ENCODE measurements at regions not wholly inside any gene's neighbourhood (a gene's known extent, or its start where the extent isn't known, plus 50 kb on each side); places are given as distances from the start of the nearest gene placed in this dataset.

DNA sequence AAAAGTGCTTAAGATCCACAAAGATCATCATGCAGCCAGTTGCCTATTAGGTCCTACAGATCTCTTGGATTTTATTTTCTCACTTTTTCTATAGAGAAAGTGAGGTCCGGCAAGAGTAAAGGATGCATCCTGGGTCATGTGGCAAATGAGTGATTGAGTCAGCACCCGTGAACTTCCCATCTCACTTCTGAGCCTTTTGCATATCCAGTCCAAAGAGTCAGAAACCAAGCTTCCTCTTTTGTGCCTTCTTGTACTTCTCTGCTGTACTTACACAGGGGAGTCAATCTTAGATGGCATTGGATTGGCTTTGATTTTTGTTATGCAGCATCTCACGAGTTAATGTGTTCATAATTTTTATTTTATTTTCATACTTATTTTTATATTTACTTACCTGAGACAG is 114.2 kb upstream of the IRX5 start:
- FAIRE-seq: no peak
- no peaks in the 10 kb centered on the region for H3K36me3 ChIP-seq (ENCODE audit: control insufficient read depth in 2 of 3, insufficient read depth in 3 of 3, low read length in 3 of 3)

GRCh38 chr16:54815177-54815576 is 115.5 kb upstream of the IRX5 start:
- Histone ChIP-seq H3K9me3 (ENCODE audit: control insufficient read depth in 2 of 3, insufficient read depth in 1 of 3, low read length in 3 of 3) (peaks cover 0 to under 1% (median 0%) of the 10 kb centered on the region in 3 donors), H3K27me3 (ENCODE audit: control insufficient read depth, insufficient read depth, low read length) (no peaks in the 10 kb centered on the region), H3K9ac (ENCODE audit: low read length in 3 of 3) (no peak overlapping the region), H3K36me3 (ENCODE audit: control insufficient read depth in 2 of 3, insufficient read depth in 3 of 3, low read length in 3 of 3) (no peaks in the 10 kb centered on the region), H3K4me3 (ENCODE audit: low read length in 3 of 3) (no peak overlapping the region), H3K4me1 (ENCODE audit: control insufficient read depth in 2 of 3, insufficient read depth in 2 of 3, low read depth in 1 of 3, low read length in 3 of 3) (no peaks in the 10 kb centered on the region), H3K27ac (ENCODE audit: low read depth in 2 of 2, low read length in 2 of 2) (no peak overlapping the region)
- TF ChIP-seq CTCF (IDR thresholded peaks at IDR 0.05; ENCODE audit: borderline replicate concordance, extremely low read depth, insufficient read depth): no peak
- DNase-seq (no peak), FAIRE-seq (no peak)
- intact Hi-C loops (cut with DNase I): no loop called here

More for the DNA sequence above, 114.2 kb upstream of the IRX5 start:
- DNase-seq: no peak
- no peak overlapping the region for H3K27ac ChIP-seq (ENCODE audit: low read depth in 2 of 2, low read length in 2 of 2)
- TF ChIP-seq CTCF (IDR thresholded peaks at IDR 0.05; ENCODE audit: borderline replicate concordance, extremely low read depth, insufficient read depth): no peak
- no peaks in the 10 kb centered on the region for H3K9me3 ChIP-seq (ENCODE audit: control insufficient read depth in 2 of 3, insufficient read depth in 1 of 3, low read length in 3 of 3)
- intact Hi-C loops (cut with DNase I): no loop called here
- no peaks in the 10 kb centered on the region for H3K4me1 ChIP-seq (ENCODE audit: control insufficient read depth in 2 of 3, insufficient read depth in 2 of 3, low read depth in 1 of 3, low read length in 3 of 3)
- no peak overlapping the region for H3K4me3 ChIP-seq (ENCODE audit: low read length in 3 of 3)
- no peaks in the 10 kb centered on the region for H3K27me3 ChIP-seq (ENCODE audit: control insufficient read depth, insufficient read depth, low read length)
- no peak overlapping the region for H3K9ac ChIP-seq (ENCODE audit: low read length in 3 of 3)

DNA sequence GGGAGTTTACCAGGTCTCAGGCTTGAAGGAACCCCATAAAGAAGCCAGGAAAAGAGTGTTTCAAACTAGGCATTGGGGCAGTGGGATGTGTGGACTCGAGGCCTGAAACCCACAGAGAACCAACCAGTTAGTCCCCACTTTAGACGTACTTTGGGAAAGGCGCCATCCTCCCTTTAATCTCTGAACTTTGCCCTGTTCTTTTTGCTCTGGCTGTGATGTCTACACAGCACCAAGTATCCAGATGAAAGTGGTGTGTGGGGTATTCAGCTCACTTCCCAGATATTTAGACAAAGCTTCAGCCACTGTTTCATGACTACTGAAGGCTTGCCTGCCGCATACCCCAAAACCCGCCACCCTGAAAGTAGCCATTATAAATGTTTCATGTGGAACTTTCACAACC is 116.9 kb upstream of the IRX5 start:
- intact Hi-C loops (cut with DNase I): no loop called here
- Histone ChIP-seq H3K36me3 (ENCODE audit: control insufficient read depth in 2 of 3, insufficient read depth in 3 of 3, low read length in 3 of 3) (no peaks in the 10 kb centered on the region), H3K9me3 (ENCODE audit: control insufficient read depth in 2 of 3, insufficient read depth in 1 of 3, low read length in 3 of 3) (peaks cover 0 to 7% (median 0%) of the 10 kb centered on the region in 3 donors), H3K9ac (ENCODE audit: low read length in 3 of 3) (no peak overlapping the region), H3K4me3 (ENCODE audit: low read length in 3 of 3) (no peak overlapping the region), H3K4me1 (ENCODE audit: control insufficient read depth in 2 of 3, insufficient read depth in 2 of 3, low read depth in 1 of 3, low read length in 3 of 3) (no peaks in the 10 kb centered on the region), H3K27me3 (ENCODE audit: control insufficient read depth, insufficient read depth, low read length) (no peaks in the 10 kb centered on the region), H3K27ac (ENCODE audit: low read depth in 2 of 2, low read length in 2 of 2) (no peak overlapping the region)
- DNase-seq (peak in 1 of 5 donors; percentile 19), FAIRE-seq (no peak)
- TF ChIP-seq CTCF (IDR thresholded peaks at IDR 0.05; ENCODE audit: borderline replicate concordance, extremely low read depth, insufficient read depth): no peak

DNA sequence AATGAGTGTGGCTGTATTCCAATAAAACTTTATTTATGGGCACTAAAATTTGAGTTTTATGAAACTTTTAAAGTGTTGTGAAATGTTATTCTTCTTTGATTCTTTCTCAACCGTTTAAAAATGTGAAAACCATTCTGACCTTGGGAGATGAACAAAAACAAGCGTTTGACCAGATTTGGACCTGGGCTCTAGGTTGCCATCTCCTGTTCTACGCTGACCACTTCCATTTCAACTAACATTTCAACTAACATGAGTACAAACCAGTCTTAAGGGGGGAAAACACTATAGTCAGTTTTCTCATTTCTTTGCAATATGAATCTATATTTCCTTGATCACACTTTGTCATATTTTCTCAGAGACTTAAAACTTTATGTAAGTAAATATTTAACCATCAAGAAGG is 118.4 kb upstream of the IRX5 start:
- no peak for DNase-seq

More for the DNA sequence above, 118.4 kb upstream of the IRX5 start:
- no peak for FAIRE-seq
- Histone ChIP-seq H3K4me3 (ENCODE audit: low read length in 3 of 3) (no peak overlapping the region), H3K4me1 (ENCODE audit: control insufficient read depth in 2 of 3, insufficient read depth in 2 of 3, low read depth in 1 of 3, low read length in 3 of 3) (no peaks in the 10 kb centered on the region), H3K9me3 (ENCODE audit: control insufficient read depth in 2 of 3, insufficient read depth in 1 of 3, low read length in 3 of 3) (peaks cover 0 to 7% (median 0%) of the 10 kb centered on the region in 3 donors), H3K9ac (ENCODE audit: low read length in 3 of 3) (no peak overlapping the region), H3K27me3 (ENCODE audit: control insufficient read depth, insufficient read depth, low read length) (no peaks in the 10 kb centered on the region), H3K27ac (ENCODE audit: low read depth in 2 of 2, low read length in 2 of 2) (no peak overlapping the region), H3K36me3 (ENCODE audit: control insufficient read depth in 2 of 3, insufficient read depth in 3 of 3, low read length in 3 of 3) (no peaks in the 10 kb centered on the region)
- TF ChIP-seq CTCF (IDR thresholded peaks at IDR 0.05; ENCODE audit: borderline replicate concordance, extremely low read depth, insufficient read depth): no peak
- intact Hi-C loops (cut with DNase I): no loop called here
